HCT116 (cell line): ENCODE measurements at regions not wholly inside any gene's neighbourhood (a gene's known extent, or its start where the extent isn't known, plus 50 kb on each side); places are given as distances from the start of the nearest gene placed in this dataset.

ENCODE experiments used
- POLR2A ChIP-seq: IDR thresholded peaks from 2 replicates; pipeline ENCODE4 v1.7.0; 2011; ENCODE audit warnings: borderline replicate concordance; ENCODE audit not compliant: insufficient read depth, insufficient read length; ENCODE audit errors: extremely low read depth
- POLR2AphosphoS5 ChIP-seq: IDR thresholded peaks from 2 replicates; pipeline ENCODE4 v1.6.1; 2011; ENCODE audit warnings: mild to moderate bottlenecking, low read depth, low read length, moderate library complexity

DNA sequence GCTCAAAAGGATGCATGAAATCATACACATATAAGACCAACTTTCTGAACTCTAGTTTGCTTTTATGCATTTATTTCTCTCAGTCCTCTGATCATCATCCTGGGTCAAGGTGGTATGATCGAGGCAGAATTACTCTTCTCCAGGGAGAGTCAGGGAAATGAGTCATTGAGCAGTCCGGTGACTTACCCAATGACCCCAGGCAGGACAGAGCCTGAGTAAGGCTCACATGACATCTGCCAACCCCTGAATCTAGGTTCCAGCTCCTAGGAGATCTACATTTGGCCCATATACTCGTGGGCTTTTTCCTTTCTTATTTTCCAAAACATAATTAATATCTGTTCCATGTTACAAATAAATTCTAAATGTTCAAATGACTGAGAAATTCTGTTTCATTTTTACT is 502.3 kb downstream of the FOXO1 start:
- TF ChIP-seq POLR2A (no peak), POLR2AphosphoS5 (no peak)
